Smooth muscle cell of the brain vasculature (primary cell): ENCODE measurements at regions not wholly inside any gene's neighbourhood (a gene's known extent, or its start where the extent isn't known, plus 50 kb on each side); places are given as distances from the start of the nearest gene placed in this dataset.
"Not testable (repeated sequence)": the region's sequence is repeated elsewhere in the genome, so short reads cannot be mapped to it uniquely, and the experiment has no call there.

Experiments
- DNase-seq: peaks from one replicate; pipeline ENCODE4 v3.0.0-alpha.2; 2012; ENCODE audit warnings: low read depth, low spot score

DNA sequence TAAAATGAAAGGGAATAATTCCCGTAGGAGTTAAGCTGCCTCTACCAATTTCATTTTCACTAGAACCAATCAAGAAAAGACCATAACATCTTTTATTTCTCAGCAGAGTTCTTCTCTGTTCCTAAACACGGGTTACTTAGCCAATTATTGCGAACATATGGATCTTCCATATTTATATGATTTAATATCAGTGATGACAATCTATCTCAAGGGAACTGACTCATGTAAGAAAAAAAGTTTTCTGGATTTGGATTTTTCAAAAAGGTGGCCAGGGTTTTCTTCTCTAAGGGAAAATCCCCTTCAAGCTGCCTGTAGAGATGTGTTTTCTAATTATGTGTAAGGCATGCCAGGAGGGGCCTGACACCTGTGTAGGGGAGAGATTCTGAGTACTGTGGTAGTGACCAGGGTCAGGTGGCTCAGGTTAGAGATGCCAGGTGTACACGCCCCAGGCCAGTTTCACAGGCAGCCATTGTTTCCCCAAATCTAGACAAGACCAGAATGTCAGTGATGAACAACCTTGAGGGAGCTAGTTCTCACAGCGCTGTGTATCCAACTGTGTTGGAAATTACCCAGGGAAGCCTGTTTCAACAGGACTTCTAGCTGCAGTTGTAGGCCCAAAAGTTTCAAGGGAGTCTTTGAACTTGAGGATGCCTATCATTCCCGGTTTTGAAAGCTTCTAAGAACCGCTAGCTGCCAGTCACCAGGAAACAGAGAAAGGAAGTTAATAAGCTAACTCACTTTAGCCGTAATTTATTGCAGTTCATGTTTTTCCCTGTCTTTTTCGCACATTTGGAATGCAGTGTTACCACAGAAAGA, 572.5 kb upstream of the RGMB start:
- no peak for DNase-seq

- DNase-seq: no peak
Observed at GRCh38 chr5:98204798-98205197, 568.7 kb upstream of the RGMB start.

GRCh38 chr5:98205691-98206461, 567.6 kb upstream of the RGMB start:
- DNase-seq: no peak

GRCh38 chr5:98206566-98206965, 566.9 kb upstream of the RGMB start:
- no peak for DNase-seq

DNA sequence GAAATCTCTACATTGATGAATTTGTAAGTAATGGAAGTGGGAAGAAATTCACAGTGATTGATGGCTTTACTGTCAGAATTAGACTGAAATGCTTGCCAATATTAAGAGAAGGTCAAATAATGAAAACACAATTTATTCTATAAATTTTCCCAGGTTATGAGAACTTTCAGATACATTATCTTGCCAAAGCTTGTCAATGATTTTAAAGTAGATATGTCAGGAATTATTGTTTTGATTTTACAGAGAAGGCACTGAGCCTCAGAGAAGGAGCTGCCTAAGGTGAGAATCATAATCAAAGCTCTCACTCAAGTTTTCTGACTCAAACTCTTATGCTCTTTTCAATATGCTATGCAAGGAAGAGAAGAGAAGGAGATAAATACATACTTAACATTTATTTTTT, 564.0 kb upstream of the RGMB start:
- DNase-seq: no peak

DNA sequence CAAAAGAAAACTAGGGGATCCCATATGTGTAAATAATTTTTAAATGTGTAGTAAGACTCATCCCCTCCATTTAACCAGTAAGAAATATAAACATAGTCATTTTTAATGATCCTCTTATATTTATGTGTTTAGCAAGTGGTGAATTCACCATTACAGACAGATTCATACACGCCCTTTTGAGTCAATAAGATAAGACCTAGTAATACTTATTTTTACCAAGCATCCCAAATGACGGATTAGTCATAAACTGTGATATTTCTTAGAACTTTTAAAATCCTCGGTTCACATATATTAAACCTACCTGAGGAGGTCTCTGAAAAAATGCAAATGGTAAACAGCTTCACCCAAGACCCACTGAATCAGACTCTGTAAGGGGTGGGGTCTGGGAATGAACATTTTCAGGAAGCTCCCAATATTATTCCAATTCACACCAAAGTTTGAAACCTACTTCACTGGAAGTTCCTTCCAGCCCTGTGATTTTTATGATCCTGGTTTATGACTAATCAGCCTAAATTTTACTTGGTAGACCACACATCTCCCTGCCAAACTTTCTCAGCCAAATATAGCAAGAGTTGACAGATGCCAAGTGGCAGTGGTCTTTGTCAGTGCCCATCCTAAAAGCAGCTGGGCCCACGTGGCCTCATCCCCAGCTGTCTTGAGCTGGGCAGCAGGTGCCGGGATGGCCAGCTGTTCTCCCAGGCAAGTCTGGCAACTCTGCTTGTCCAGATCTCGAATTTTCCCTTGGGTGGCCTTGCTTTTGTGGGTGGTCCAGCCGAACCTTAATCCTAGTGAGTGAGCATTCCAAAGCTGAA, 559.0 kb upstream of the RGMB start:
- no peak for DNase-seq

DNA sequence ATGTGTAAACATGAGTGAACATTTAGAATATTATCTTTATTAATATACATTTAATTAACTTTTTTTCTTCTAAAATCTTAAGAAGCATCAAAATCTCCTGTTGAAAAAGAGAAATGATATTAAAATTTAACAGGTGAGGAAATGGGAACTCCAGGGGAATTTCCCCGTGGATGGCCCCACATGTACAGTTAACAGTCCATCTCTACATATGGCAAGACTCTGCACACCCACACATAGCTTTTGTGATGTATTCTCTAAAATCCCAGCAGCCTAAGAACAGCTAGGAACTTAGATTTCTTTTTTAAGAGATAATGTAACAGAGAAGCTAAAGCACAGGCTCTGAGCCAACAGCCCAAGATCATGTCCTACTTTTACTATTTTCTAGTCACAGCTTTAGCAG, 556.3 kb upstream of the RGMB start:
- DNase-seq: no peak

- DNase-seq: no peak
Observed at GRCh38 chr5:98218838-98219237, 554.6 kb upstream of the RGMB start.

- DNase-seq: no peak
Observed at GRCh38 chr5:98227489-98227888, 546.0 kb upstream of the RGMB start.

GRCh38 chr5:98231089-98231488, 542.4 kb upstream of the RGMB start:
- no peak for DNase-seq

- not testable (repeated sequence) for DNase-seq
Observed at GRCh38 chr5:98237794-98238193, 535.7 kb upstream of the RGMB start.

- no peak for DNase-seq
Observed at GRCh38 chr5:98243972-98244371, 529.5 kb upstream of the RGMB start.

- DNase-seq: no peak
Observed at GRCh38 chr5:98248949-98249348, 524.5 kb upstream of the RGMB start.

- DNase-seq: no peak
Observed at GRCh38 chr5:98258939-98259338, 514.5 kb upstream of the RGMB start.

DNA sequence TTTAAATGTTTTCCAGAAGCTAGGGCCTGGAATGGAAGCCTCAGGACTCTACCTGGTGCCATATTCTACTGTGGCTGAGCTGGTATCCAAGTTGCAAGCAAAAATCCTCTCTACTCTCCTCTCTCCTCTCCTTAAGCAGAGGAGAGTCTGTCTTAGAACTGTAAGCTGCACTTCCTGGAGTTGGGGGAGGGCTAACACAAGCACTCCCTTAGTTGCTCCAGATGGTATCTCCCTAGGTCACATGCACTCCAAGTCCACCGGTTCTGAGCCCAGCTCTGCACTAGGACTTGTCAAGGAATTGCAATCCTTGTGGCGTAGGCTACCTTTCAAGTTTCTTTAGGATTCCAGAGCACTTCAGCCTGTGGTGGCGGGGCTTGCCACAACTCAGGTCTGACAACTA, 513.9 kb upstream of the RGMB start:
- no peak for DNase-seq

DNA sequence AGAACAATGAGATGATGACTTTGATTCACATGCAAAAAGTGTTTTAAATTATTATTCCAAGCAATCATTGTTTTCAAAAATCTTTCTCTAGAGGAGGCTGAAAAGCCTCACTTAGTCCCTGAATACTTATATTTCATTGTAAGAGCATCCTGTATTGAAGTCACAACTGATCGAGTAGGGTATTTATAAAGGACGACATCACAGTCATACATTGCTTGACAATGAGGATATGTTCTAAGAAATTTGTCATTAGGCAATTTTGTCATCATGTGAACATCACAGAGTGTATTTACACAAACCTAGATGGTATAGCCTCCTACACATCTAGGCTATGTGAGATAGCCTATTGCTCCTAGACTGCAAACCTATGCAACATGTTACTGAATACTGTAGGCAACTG, 510.4 kb upstream of the RGMB start:
- DNase-seq: no peak

DNA sequence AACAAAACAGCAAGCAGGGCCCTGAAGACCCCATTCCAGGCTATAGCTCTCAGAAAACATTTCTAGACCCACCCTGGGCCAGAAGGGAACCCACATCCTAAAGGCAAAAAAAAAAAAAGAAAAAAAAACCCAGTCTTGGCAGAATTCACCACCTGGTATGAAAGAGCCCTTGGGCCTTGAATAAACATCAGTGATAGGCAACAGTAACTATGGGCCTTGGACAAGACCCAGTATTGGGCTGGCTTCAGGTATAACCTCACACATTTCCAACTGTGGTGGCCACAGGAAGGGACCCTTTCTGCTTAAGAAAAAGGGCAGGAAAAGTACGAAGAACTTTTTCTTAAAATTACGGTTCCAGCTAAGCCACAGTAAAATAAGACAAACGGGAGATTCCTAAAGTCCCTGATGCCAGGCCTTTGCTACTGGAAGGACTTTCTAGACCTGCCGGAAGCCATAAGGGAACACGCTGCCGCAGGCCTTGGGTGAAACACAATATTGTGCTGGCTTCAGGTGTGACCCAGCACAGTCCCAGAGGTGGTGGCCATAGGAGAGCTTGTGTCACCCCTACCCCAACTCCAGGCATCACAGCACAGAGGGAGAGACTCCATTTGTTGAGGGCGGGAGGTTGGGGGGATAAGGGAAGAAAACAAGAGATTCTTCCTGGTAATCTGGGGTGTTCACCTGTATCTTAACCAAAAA, 505.2 kb upstream of the RGMB start:
- DNase-seq: no peak

DNA sequence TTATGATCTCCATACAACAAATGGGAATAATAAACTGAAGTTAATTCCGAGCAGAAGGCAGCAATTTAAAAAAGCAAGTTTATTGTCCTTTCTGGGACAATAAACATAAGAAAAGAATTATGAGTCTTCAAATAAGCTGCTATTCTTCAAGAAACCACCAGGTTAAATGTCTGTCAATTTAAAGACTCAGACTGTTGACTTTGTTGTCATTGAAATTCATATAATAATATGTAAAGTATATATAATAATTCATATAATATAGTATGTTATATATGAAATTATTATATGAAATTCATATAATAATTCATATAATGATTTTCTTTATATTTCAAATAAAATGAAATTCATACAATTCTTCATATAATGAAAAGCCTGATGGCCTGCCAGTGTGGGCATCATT, 497.5 kb upstream of the RGMB start:
- DNase-seq: no peak

DNA sequence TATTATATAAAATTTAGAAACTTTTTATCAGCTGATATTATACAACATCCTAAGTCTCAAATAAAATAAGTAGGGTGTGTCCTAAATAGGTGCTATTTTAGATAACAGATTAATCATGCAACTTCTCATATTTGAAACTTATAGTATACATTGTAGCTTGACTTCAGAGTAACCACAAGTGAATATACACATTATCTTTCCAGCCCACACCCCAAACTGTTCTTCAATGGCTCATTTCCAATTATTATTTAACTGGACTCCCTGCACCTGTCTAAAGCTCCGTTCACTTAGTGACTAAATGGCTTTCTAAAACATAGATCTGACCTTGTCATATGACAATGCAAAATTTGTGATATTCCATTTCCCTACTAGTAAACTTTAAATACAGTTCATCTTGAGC, 490.9 kb upstream of the RGMB start:
- no peak for DNase-seq

DNA sequence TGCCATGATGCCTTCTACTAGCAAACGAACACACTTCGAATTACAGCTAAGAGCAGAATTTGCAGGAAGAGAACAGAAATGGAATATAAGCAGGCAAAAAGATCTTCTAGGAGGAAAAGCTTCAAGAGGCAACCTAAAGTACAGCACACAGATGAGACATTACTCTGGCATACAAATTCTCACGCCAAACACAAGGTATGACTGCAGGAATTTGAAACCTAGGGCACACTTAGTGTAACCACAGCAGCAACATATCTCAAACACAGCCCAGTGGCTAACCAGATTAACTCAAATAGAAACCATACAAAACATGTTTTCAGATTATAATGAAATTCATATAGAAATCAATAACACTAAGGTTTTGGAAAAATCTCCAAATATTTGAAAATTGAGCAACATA, 481.0 kb upstream of the RGMB start:
- no peak for DNase-seq

GRCh38 chr5:98296426-98296825, 477.0 kb upstream of the RGMB start:
- DNase-seq: no peak

DNA sequence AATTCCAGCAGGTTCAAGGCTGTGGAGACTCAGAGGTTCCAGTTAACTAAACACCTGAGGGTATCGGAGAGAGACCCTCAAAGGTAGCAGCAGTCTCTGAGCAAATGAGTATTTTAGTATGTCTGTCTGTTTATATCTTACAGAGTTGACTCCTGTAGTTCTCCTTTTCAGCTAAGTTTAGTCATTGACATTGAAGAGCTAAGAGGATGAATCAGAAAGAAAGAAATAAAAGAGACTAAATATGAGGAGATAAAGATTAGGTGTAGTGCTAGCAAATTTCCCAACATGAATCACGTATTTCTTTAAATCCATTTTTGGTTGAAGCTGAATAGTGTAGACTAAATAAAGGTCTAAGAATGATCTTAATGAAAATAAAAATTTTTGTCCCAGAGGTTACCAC, 474.0 kb upstream of the RGMB start:
- no peak for DNase-seq
